Mesenteric fat pad (tissue), 1 donor: ENCODE measurements at regions not wholly inside any gene's neighbourhood (a gene's known extent, or its start where the extent isn't known, plus 50 kb on each side); places are given as distances from the start of the nearest gene placed in this dataset.

Source experiments
- DNase-seq: peaks from one replicate; pipeline ENCODE4 v3.0.0-alpha.2; 2020; ENCODE audit warnings: low spot score
- donor health status: DM: yes; HTN: yes; CAD: no.

- no peak for DNase-seq
Observed at GRCh38 chr13:106351251-106351650, 184.2 kb downstream of the EFNB2 start.

DNA sequence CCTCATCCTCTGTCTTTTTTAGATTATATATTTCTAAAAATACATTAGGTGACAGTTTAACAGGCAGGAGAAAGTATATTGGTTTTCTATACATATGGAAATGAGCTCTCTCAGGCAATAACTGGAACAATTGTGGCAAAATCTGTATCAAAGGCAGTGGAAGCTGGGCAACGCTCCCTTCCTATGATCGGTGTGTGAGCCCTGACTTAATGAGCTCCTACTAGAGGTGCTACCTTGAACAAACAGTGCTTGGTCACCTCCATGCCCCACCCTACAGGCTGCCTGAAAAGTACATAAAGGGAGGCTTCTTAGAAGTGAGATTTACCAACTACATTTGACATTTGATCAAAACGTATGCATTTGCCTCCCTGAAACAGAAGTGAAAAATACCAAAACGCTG is 185.3 kb downstream of the EFNB2 start:
- no peak for DNase-seq

DNA sequence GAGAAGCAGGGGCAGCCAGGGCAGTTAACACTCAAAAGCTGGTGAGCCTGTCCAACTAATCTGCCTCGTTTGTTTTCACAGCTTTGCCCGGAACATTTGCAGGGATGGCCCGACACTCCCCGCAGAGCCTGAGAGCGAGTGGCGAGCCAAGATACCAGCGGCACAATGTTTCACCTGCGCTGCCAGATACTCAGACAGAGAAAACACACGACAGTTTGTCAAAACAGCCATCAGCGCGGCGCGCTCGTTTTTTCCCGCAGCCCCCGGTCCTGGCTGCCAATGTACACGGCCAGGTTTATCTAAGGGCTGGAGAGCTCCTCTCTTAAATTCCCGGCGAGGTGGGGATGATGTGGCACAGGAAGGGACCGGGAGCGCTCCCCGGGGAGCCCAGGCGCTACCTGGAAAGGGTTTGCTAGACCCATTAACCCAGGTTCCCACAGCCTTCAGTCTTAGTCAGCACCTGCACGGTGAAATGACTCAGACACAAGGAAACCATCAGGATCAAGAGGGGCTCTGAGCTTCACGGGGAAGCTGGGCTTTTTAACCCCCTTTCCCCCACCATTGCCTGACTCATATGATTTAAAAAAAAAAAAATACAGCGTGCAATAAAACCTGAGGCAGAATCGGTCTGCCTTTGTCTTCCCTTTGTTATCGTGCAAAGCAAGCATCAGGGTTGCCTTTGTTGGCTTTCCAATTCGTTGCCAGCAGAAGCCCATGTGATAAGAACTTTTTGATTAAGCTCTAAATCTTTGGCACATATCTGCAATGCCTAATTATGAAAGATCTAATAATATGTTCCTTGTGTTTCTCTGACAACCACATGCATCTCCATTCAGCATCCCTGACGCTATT is 186.2 kb downstream of the EFNB2 start:
- no peak for DNase-seq

DNA sequence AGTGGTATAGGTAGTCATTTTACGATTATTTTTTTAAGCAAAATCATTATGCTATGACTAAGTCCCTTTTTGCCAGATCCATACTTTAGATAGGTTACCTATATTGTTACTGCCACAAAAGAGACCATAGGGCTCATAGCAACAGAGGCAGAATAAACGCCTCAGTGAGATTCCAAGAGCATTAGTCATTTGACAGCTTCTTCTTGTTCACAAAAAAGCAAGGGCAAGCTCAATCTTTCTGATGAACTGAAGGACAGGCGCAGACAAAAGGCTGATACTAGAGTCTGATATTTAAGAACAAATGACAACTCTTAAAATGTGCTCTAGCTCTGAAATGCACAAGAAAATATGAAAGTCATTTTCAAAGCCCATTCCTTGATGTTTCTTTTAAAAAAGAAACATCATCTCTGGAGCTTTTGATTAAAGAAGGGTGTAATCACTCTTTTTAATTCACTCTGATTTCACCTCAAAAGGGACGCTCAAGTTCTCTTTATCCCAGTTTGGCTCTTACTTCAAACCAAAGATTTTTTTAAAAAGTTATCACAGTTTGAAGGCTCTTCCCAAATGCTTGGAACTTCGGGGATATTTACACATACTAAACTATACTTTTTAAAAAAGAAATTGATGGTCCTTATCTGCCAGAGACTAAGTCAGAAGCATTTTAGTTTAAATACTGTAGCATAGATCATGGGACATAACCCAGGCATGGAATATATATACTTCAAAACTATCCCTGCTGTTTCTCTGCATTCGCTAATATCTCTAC is 187.2 kb downstream of the EFNB2 start:
- no peak for DNase-seq

DNA sequence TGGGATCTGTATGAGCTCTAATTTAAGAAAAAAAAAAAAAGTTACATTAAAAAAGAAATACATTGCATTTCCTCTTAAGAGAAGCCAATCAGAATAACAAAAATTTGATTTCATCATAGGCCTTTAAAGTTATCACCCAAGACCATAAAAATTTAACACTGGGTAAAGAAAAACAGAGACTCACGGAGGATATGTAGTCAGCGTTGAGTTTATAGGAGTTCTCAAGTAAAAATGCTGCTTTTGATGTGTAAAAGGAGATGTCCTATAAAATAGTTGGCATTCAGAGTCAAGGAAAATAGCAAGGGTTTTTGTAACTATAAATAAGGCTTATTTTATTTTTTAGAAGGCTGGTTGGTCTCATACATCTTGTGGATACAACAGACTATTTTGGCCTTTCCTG is 191.1 kb downstream of the EFNB2 start:
- DNase-seq: no peak

DNA sequence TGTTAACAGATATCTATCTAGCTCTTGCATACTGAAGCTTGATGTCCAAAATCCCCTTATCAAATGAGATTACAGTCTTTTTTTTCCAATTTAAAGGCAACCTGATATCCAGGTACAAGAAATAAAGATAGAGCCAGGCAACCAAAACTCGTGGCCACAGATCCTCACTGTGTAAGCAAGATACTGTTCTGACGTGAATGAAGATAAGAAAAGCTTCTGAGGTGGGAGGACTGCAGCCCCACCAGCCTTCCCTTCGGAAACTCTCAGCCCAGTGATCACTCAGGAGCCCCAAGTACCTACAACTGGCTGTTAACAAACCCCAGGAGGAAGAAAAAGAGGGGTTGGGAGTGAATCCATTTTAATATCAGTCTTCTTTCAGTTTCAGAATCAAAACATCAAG is 191.6 kb downstream of the EFNB2 start:
- no peak for DNase-seq

GRCh38 chr13:106340249-106340648 is 195.2 kb downstream of the EFNB2 start:
- no peak for DNase-seq

- DNase-seq: no peak
Observed at GRCh38 chr13:106337096-106337850, 198.2 kb downstream of the EFNB2 start.

- no peak for DNase-seq
Observed at GRCh38 chr13:106336668-106337067, 198.8 kb downstream of the EFNB2 start.

DNA sequence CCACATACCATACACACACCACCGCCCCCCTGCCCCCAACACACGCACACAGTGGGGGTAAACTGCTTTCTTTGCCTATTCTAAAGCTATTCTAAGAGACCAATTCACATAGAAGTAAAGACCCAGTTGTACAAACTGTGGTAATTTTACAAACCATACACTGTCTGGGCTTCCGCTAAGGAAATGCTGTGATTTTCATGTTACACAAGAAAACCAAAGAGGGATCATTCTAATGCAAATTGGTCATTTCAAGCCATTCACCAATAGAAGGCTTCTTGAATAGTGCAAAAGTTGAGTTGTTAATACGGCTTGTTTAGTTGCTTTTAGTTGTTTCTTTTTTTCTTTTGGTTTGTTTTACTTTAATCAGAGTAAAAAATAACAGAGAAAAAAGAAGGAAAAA is 202.8 kb downstream of the EFNB2 start:
- no peak for DNase-seq

DNA sequence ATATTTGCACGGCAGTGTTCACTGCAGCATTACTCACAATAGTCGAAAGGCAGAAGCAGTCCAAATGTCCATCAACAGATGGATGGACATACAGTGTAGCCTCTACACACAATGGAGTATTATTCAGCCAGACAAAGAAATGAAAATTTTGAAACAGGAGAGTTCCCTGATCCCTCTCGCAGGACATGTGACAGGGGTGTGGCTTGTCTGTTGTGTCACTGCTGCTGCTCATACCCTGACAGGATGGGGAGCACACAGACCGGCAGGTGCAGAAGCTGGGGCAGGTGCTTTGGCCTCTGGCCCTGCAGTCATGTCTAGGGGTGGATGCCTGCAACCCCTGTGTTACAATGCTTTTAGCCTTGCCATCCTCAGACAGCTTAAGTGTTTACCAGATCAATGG is 204.3 kb downstream of the EFNB2 start:
- DNase-seq: no peak

GRCh38 chr13:106329941-106330340 is 205.5 kb downstream of the EFNB2 start:
- DNase-seq: no peak

DNA sequence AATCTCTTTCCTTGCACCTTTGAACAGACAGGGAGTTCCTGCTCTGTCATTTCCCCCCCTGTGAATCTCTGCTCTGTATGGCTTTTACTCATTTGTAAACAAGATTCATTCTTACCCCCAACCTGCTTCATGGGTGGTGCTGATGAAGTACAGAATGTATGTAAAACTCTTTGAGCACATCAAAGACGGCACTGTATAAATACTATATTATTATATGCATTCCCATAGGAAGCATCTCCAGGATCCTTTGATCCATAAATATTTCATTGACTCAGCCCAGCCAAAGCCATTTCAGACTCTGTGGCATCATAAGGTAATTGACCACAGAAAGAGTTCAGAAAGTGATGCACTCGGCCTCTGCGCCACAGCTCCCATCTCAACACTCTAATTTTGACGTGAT is 208.7 kb downstream of the EFNB2 start:
- no peak for DNase-seq

DNA sequence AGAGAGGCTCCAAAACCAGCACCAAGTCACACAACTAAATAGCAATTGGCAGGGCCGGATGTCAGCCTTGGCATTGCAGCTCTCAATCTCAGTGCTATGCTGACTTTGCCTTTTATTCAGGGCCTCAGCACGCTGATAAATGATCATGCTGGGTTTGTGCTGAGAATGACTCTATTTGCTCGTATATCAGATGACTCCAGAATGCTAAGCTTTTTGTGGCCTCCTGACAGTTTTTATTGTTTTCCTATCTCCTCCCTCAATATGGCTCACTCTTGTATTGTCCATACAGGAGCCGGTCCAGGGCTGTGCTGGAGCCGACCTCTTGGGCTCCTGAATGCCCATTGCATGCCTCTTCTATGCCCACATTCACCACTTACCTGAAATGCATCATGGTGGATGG is 211.0 kb downstream of the EFNB2 start:
- DNase-seq: no peak

GRCh38 chr13:106322628-106323027 is 212.8 kb downstream of the EFNB2 start:
- no peak for DNase-seq

DNA sequence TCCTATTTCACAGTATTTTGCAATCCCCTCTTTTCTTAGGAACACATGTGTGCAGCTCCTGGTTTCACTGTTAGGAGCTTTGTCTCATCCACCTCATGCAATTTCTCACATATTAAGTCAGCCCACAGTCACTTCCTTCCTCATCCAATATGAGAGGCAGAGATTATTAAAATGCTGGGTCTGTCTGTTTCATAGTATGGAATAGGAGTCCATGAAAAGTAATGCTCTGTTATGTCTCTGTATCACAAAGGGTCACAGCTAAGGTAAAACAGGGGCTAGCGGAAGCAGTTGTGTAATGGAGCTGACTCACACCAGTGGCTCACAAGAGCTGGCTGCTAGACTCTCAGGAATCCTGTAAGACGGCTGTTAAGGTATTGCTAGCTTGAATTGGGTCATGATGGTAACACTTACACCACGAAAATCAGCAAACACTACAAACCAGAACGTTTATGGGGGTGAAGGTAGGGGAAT is 216.5 kb downstream of the EFNB2 start:
- DNase-seq: no peak

DNA sequence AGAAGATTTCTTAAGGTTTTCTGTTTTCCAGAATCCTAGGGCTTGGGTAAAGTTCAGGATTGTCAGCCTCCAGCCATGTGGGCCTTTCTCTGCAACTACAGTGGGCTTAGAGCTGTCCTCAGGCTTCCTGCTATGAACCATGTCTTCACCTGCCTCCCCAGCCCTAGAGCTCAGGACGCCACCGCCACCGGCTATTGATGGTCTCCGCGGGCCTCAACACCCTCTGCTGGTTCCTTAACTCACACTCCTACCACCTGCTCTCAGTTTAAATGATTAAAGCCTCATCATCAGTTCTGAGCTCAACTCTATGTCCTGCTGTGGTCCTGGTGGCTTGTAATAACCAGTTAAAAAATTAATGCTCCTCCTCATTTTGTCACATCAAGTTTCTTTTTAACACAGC is 221.0 kb downstream of the EFNB2 start:
- DNase-seq: no peak

DNA sequence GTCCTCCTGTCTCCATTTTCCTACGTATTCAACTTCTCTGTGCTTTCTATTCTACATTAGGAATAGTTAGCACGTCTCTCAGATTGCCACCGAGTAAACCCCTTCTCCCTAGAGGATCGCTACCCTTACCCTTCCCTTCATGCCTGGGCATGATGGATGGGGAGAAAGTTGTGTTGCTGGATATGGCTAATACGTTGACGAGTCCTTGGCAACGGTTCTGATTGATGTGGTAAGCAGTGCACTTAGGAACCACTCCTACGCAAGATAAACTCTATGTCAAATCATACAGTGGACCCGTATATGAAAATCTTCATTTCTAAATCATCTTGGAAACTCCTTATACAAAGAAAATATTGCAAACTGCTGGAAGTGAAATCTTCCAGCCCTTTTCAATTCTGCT is 224.5 kb downstream of the EFNB2 start:
- DNase-seq: no peak

- DNase-seq: no peak
Observed at GRCh38 chr13:106310291-106310865, 225.1 kb downstream of the EFNB2 start.

DNA sequence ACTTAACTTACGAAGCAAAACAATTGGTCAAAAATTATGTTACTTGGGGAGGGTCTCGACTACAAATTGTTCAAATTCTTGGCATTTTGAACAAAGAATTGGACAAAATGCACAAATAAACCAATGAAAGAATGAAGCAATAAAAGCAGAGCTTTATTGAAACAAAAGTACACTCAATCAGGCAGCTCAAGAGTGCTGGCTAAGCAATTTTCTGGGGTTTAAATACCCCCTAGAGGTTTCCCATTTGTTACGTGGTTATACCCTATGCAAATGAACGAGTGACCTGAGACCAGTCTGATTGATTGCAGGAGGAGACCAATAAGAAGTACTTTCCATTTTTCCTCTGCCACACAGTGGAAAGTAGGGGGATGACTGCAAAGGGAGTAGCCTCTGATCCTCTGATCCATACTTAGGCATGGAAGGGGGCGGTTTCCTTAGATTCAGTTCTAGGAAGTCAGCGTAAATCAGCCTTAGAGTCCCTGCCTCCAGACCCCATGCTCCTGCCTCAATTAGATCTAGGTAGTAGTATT is 228.6 kb downstream of the EFNB2 start:
- DNase-seq: no peak

DNA sequence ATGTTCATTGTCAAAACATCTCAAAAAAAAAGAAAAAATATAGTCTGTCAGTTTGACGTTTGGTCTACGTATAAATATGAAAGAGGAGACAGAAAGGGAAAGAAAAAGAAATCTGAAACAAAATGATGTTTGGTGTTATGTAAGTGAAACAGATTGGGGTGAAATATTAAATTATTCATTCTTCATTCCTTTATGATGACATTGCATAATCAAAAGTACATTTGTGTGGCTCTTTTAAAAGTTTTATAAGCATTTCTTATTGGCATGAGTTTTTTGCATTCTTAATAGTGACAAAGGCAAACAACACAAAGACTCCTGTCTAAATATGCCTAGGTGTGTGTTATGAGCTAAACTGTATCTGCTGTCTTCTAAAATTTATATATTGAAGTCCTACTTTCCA is 232.6 kb downstream of the EFNB2 start:
- no peak for DNase-seq
